Lower leg skin (tissue), 4 donors: ENCODE measurements at regions not wholly inside any gene's neighbourhood (a gene's known extent, or its start where the extent isn't known, plus 50 kb on each side); places are given as distances from the start of the nearest gene placed in this dataset.

Experiments used
- DNase-seq, 2 donors: peaks; one replicate each; pipeline ENCODE4 v3.0.0-alpha.2; 2019; ENCODE audit warnings: low spot score in 2 of 2
- H3K4me3 ChIP-seq: fragments of 200-600 bp; sonication (generic); 2 replicates; pipeline ENCODE4 v1.5.1; 2017; ENCODE audit warnings: mild to moderate bottlenecking, low read depth; ENCODE audit not compliant: poor library complexity, severe bottlenecking
- CTCF ChIP-seq, 3 donors: fragments of 450-650 bp; IDR thresholded peaks; one replicate each; pipeline ENCODE4 v1.5.1; 2016; ENCODE audit warnings: antibody characterized with exemption in 3 of 3, mild to moderate bottlenecking in 3 of 3, moderate library complexity in 2 of 3
- POLR2A ChIP-seq, 2 donors: fragments of 450-650 bp; IDR thresholded peaks; one replicate each; pipeline ENCODE4 v1.6.1; 2016 to 2017; ENCODE audit warnings: antibody characterized with exemption in 2 of 2, mild to moderate bottlenecking in 1 of 2, moderate library complexity in 1 of 2
- WGBS, 2 donors: methylation state at CpG; one replicate each; pipeline ENCODE4 v1.1.5; 2018; 5-methylcytosine and 5-hydroxymethylcytosine counted together
- intact Hi-C: fragments of 100-400 bp; cut with DNase I; formaldehyde crosslinking; loops from one replicate; pipeline ENCODE4 v1.15.0; 2023; ENCODE audit warnings: low total_unique reads

- 73 to 85% methylated on average over 1 of the region's 1 CpG for WGBS, 2 donors
- intact Hi-C loops = no loop called here
- DNase-seq = no peak
- no peak overlapping the region for H3K4me3 ChIP-seq
- no peak for TF ChIP-seq POLR2A (IDR thresholded peaks at IDR 0.05)
- no peak for TF ChIP-seq CTCF (IDR thresholded peaks at IDR 0.05)
Measured at GRCh38 chr3:88596451-88596850, 446.7 kb downstream of the C3orf38 start.

- no peak for TF ChIP-seq CTCF (IDR thresholded peaks at IDR 0.05)
- intact Hi-C loops = no loop called here
- no peak for DNase-seq
- 92 to 97% methylated on average over 5 of the region's 5 CpGs for WGBS, 2 donors
- no peak overlapping the region for H3K4me3 ChIP-seq
Measured at GRCh38 chr3:88610820-88611219, 461.1 kb downstream of the C3orf38 start.

- H3K4me3 ChIP-seq = no peak overlapping the region
- intact Hi-C loops = no loop called here
- TF ChIP-seq POLR2A (IDR thresholded peaks at IDR 0.05) = no peak
- no peak for TF ChIP-seq CTCF (IDR thresholded peaks at IDR 0.05)
- no peak for DNase-seq
- WGBS, 2 donors = 28 to 32% methylated on average over 2 of the region's 2 CpGs
Measured at GRCh38 chr3:88611826-88612326, 462.1 kb downstream of the C3orf38 start.

- intact Hi-C loops = no loop called here
- DNase-seq = no peak
- TF ChIP-seq POLR2A (IDR thresholded peaks at IDR 0.05) = no peak
- no peak for TF ChIP-seq CTCF (IDR thresholded peaks at IDR 0.05)
- WGBS, 2 donors = 45 to 66% methylated on average over 1 of the region's 1 CpG
- no peak overlapping the region for H3K4me3 ChIP-seq
Measured at GRCh38 chr3:88616413-88616812, 466.7 kb downstream of the C3orf38 start.

- 92 to 95% methylated on average over 1 of the region's 1 CpG for WGBS, 2 donors
- TF ChIP-seq CTCF (IDR thresholded peaks at IDR 0.05) (no peak), POLR2A (IDR thresholded peaks at IDR 0.05) (no peak)
- intact Hi-C loops = no loop called here
- no peak for DNase-seq
- H3K4me3 ChIP-seq = no peak overlapping the region
Measured at GRCh38 chr3:88617283-88617682, 467.5 kb downstream of the C3orf38 start.

- no peak overlapping the region for H3K4me3 ChIP-seq
- no peak for DNase-seq
- no peak for TF ChIP-seq CTCF (IDR thresholded peaks at IDR 0.05)
- TF ChIP-seq POLR2A (IDR thresholded peaks at IDR 0.05) = no peak
- WGBS, 2 donors = 39 to 43% methylated on average over 7 of the region's 7 CpGs
- intact Hi-C loops = no loop called here
Measured at GRCh38 chr3:88618021-88618645, 468.4 kb downstream of the C3orf38 start.
